Retinal pigment epithelial cell (primary cell): ENCODE measurements at regions not wholly inside any gene's neighbourhood (a gene's known extent, or its start where the extent isn't known, plus 50 kb on each side); places are given as distances from the start of the nearest gene placed in this dataset.

Experiments
- DNase-seq: peaks from one replicate; pipeline ENCODE4 v3.0.0-alpha.2; 2010; ENCODE audit warnings: low read depth
- H3K4me3 ChIP-seq: 2 replicates; pipeline ENCODE4 v1.5.1; 2011; ENCODE audit warnings: mild to moderate bottlenecking, low read length, control low read depth, moderate library complexity
- TF ChIP-seq, protein P1 (sequence below): conservative IDR thresholded peaks from 2 replicates; pipeline ENCODE4 v1.5.1; 2011; ENCODE audit warnings: low read depth, low read length, control low read depth, inconsistent platforms

DNA sequence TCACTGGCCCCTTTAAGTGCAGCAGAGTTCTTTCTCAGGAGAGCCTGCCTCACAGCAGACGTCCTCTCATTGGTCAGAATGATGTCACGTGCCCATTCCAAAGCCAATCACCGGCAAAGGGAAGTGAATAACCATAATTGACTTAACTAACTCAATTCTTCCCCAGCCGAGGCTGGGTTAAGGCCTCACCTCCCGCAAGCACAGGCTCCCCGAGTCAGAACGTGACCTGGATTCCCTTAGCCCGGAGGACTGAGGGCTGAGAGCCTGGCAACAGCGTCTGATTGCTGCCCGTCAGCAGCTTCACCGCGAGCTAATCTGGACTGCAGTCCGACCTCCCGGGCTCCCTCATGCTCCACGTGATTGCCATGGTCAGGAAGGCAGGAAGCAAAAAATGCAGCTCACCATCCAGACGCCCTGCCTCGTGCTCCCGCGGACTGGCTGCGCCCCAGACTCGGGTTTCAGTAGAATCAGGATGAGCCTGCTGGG, 92.1 kb upstream of the FZD10 start:
- no peak for DNase-seq
- H3K4me3 ChIP-seq: no peak overlapping the region
- TF ChIP-seq, protein P1, sequence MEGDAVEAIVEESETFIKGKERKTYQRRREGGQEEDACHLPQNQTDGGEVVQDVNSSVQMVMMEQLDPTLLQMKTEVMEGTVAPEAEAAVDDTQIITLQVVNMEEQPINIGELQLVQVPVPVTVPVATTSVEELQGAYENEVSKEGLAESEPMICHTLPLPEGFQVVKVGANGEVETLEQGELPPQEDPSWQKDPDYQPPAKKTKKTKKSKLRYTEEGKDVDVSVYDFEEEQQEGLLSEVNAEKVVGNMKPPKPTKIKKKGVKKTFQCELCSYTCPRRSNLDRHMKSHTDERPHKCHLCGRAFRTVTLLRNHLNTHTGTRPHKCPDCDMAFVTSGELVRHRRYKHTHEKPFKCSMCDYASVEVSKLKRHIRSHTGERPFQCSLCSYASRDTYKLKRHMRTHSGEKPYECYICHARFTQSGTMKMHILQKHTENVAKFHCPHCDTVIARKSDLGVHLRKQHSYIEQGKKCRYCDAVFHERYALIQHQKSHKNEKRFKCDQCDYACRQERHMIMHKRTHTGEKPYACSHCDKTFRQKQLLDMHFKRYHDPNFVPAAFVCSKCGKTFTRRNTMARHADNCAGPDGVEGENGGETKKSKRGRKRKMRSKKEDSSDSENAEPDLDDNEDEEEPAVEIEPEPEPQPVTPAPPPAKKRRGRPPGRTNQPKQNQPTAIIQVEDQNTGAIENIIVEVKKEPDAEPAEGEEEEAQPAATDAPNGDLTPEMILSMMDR: no peak

GRCh38 chr12:130073721-130074120, 88.5 kb upstream of the FZD10 start:
- no peak overlapping the region for H3K4me3 ChIP-seq
- no peak for DNase-seq
- TF ChIP-seq, protein P1: no peak

DNA sequence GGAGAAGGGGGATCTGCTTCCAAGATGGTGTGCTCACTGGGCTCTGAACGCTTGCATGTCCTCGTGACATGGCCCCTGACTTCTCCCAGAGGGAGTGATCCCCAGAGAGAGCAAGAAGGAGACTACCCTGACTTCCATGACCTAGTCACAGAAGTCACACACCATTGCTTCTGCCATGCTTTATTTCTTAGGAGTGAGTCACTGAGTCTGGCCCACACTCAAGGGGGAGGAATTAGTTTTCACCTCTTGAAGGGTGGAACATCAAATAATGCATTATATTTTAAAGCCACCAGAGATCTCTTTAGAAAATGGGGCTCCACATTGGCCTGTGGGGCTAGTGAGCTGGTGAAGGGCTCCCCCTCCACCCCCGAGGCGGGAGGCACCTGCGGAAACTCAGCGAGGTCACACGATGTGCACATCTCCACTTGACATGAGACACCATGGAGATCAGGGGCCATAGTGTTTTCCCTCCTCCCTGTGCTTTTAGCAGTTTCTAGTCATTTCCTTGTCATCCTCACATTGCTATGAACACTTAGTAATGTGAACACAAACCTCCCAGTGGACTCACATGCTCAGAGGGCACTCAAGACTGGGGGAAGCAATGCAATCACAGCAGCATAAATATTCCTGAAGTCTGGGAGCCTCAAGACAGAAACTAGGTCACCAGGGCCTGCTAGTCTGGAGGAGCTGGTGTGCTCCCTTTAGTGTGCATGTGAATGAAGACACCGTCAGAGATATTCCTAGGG, 87.4 kb upstream of the FZD10 start:
- no peak overlapping the region for H3K4me3 ChIP-seq

DNA sequence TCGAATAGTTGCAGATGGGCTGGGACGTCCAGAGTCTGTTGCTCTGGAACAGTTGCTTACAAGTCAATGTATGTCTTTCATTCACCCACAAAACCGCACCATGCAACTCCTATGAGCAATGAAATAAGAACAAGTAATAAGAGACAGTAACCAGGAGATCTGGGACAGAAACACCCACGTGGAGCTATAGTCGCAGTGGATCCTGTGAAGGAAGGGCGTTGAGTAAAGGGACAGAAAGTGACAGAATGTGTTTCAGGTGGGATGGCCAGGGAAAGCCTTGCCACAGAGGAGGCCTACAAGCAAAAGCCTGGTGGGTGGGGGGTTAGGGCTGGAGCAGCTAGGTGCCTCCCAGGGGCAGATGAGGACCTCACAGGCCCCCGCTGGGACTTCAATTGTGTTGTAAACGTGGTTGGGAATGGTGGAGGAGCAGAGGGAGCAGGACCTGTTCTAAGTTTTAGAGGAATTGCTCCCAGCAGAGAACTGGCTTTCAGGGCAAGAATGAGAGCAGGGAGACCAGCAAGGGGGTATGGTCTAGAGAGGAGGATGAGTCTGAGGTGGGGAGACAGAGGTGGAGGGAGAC, 86.7 kb upstream of the FZD10 start:
- DNase-seq: no peak
- no peak overlapping the region for H3K4me3 ChIP-seq
- TF ChIP-seq, protein P1: no peak

More for the DNA sequence above, 87.4 kb upstream of the FZD10 start:
- no peak for DNase-seq
- TF ChIP-seq, protein P1: no peak

- TF ChIP-seq, protein P1: no peak
- no peak for DNase-seq
- H3K4me3 ChIP-seq: no peak overlapping the region
These were observed 86.1 kb upstream of the FZD10 start for GRCh38 chr12:130076126-130076525.

- H3K4me3 ChIP-seq: no peak overlapping the region
- DNase-seq: no peak
- TF ChIP-seq, protein P1: no peak
These were observed 85.5 kb upstream of the FZD10 start for GRCh38 chr12:130076752-130077151.

DNA sequence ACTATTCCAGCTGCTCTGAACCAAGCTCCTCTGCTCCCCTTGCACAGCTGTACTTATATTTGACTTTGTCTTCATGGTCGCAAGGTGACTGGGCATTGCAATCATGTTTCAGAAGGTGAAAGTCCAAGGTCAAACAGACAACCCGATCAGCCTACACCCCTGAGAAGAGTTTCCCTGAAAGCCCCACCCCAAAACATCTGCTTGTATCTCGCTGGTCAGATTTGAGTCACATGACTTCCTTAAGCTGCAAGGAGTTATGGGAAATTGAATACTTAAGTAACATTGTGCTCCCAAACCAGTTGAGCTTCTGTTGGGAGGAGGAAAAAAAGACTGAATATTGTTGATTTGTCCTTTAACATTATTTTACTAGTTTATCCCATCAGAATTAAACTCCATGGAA, 83.4 kb upstream of the FZD10 start:
- no peak overlapping the region for H3K4me3 ChIP-seq
- no peak for DNase-seq
- TF ChIP-seq, protein P1: no peak
